COLO829 (cell line): ENCODE measurements at regions not wholly inside any gene's neighbourhood (a gene's known extent, or its start where the extent isn't known, plus 50 kb on each side); places are given as distances from the start of the nearest gene placed in this dataset.
"Not testable (repeated sequence)": the region's sequence is repeated elsewhere in the genome, so short reads cannot be mapped to it uniquely, and the experiment has no call there.

Experiments used
- DNase-seq: peaks from one replicate; pipeline ENCODE4 v3.0.0; 2012; ENCODE audit warnings: low spot score

- DNase-seq: not testable (repeated sequence)
Observed at GRCh38 chr4:9505341-9505740, 61.1 kb downstream of the DEFB131A start.

DNA sequence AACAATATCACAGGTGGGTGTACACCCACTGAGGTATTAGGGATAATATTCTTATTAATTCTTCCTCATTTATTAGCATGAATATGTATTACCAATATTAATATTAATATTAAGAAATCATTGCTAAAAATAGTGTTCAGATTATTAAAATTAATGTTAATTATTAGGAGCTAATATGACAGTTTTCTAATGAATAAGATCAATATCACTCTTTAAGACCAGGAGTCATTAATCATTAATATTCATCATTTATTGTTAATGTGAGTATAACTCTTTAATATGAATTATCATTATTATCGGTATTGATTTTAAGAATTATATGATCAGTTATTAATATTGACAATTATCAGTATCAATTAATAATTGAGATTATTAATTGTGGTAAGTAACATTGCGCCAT is 62.5 kb downstream of the DEFB131A start:
- not testable (repeated sequence) for DNase-seq

GRCh38 chr4:9512941-9513340 is 68.7 kb downstream of the DEFB131A start:
- not testable (repeated sequence) for DNase-seq

GRCh38 chr4:9519631-9520030 is 75.4 kb downstream of the DEFB131A start:
- DNase-seq: not testable (repeated sequence)

- DNase-seq: not testable (repeated sequence)
Observed at GRCh38 chr4:9522903-9523302, 78.7 kb downstream of the DEFB131A start.

DNA sequence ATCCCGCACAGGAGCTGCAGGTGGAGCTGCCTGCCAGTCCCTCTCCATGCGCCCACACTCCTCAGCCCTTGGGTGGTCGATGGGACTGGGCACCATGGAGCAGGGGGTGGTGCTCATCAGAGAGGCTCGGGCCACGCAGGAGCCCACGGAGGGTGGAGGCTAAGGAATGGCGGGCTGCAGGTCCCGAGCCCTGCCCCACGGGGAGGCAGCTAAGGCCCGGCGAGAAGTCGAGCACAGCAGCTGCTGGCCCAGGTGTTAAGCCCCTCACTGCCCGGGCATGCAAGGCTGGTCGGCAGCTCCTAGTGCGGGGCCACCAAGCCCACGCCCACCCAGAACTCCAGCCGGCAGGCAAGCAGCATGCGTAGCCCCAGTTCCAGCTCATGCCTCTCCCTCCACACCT is 80.2 kb downstream of the DEFB131A start:
- not testable (repeated sequence) for DNase-seq

DNA sequence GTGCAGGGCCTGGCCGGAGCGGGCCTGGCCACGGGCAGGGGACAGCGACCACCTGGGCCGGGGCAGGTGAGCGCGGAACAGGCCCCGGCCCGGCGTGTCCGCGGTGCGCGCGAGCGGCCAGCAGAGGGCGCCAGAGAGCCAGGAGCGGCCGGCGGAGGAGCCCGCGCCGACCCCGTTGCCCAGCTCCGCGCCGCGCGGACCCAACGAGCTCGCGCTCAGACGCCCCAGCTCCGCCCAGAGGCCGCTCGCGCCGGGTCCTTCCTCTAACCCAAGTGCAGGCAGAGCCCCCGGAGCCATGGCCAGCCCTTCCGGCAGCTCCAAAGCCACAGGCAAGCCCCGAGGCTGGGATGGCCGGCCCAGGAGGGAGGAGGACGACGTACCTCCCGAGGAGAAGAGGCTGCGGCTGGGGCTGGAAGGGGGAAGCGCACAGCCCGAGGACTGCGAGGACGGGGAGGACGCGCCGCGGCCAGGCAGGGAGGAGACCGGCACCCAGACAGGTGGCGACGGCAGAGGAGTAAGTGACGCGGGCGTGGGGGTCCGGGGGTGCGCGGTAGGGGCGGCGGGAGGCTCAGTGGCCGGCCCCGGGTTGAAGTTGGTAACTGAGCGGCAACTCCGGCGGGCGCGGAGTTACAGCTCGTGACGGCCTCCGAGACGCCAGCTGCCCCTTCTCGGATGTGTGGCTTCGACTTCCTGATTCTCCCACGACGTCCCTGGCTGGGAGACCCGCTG is 88.1 kb downstream of the DEFB131A start:
- peak; percentile 7 for DNase-seq

GRCh38 chr4:9532863-9533192 is 88.6 kb downstream of the DEFB131A start:
- DNase-seq: not testable (repeated sequence)

GRCh38 chr4:9537101-9537500 is 92.9 kb downstream of the DEFB131A start:
- not testable (repeated sequence) for DNase-seq

DNA sequence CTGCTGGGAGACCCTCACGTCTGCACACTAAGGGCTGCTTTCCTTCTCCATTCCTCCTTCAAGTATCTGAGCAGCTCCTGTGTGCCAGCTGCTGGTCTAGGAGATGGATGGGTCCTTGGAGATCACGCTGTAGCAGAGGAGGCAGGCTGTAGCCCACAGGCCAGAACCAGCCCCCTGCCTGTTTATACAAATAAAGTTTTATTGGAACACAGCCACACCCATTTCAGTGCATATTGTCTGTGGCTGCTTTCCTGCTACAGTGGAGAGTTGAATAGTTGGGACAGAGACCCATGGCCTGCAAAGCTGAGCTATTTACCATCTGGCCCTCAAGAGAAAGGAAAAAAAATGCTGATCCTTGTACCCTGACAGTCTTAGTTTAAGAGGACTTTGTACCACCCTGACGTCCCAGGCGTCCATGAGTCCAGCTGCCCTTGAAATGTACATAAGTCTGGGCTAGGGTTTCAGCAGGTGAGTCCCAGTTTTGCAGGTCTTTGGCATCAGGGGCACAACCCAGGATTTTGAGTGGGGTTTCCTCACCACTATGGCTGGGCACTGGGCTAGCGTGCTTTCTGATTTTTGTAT is 95.8 kb downstream of the DEFB131A start:
- not testable (repeated sequence) for DNase-seq

DNA sequence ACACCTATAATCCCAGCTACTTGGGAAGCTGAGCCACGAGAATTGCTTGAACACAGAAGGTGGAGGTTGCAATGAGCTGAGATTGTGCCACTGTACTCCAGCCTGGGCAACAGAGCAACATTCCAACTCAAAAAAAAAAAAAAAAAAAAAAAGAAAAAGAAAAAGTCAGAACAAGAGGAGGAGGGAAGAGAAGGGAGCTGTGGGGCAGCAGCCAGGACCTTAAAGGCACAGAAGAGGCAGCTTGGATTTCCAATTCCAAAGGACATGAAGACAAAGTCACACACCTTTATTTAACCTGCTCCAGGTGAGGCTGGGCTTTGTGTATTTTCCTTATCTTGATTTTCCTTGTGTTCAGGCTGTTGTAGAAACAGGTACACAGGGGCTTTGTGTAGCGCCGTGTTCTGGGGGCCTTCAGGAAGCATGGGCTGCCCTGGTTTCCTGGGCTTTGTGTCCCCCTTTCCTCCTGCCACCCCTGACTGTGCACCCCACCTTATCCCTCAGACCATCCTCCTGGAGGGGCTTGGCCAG is 97.2 kb downstream of the DEFB131A start:
- not testable (repeated sequence) for DNase-seq

DNA sequence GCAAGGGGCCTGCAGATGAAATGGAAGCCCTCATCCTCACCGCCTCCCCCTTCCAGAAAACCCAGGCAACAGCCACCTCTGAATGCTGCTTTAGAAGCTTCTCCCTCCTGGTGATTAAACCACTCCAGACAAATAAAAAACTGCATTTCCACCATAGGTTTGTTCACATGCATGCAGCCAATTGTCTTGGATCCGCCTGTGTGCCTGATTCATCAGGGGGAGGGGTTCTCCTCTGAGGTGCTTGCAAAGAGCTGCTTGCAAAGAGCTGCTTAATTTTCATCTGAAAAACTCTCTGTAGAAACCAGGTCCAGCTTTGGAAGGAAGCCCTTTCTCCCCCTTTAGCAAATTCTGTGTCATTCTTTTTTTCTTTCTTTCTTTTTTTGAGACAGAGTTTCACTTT is 100.6 kb downstream of the DEFB131A start:
- DNase-seq: not testable (repeated sequence)

DNA sequence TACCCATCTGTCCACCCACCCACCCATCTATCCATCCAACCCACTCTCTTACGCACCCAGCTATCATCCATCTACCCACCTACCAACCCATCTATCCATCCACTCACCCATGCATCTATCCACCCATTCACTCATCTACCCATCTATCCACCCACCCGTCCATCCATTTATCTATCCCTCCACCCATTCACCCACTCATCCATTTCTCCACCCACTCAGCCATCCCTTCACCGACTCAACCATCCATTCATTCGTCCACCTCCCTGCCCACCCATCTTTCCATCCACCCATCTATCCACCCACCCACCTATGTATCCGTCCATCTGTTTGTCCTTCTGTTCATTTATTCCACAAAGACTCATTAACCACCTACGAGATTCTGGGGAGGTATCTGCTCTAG is 103.3 kb downstream of the DEFB131A start:
- DNase-seq: not testable (repeated sequence)

DNA sequence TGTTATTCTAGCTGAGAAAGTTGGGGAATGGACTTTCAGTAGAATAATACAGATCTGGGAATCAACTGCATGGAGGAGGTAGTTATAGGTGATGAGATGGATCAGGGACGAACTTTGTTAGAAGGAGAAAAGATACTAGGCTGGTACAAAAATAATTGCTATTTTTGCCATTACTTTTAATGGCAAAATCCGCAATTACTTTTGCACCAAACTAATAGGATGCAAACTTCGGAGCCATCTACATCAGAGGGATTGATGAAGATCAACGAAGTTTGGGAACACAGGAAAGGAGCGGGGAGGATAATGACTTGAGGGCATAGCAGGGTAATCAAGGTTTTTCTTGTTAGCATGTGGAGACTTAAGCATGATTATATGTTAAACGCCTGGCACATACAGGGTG is 111.9 kb downstream of the DEFB131A start:
- not testable (repeated sequence) for DNase-seq

GRCh38 chr4:9577869-9578268 is 133.7 kb downstream of the DEFB131A start:
- not testable (repeated sequence) for DNase-seq

DNA sequence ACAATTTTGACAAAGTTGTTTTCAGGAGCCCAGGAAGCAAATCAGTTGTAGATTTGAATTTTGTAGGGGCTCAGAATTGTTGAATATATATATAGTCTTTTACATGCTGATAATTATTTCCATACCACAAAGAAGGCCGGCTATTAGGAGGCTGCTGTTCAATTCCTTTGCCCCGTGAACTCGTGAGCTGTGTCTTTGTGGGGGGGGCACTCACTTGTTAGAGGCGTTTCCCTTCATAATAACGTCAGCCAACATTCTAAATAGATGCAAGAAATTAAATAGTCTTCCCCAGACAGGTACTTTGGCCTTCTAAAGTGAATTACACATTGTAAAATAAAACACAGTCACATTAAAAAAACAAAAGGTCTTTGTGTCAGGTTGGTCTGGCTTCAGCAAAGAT is 138.7 kb downstream of the DEFB131A start:
- DNase-seq: not testable (repeated sequence)

- DNase-seq: no peak
Observed at GRCh38 chr4:9592010-9592409, 147.8 kb downstream of the DEFB131A start.

DNA sequence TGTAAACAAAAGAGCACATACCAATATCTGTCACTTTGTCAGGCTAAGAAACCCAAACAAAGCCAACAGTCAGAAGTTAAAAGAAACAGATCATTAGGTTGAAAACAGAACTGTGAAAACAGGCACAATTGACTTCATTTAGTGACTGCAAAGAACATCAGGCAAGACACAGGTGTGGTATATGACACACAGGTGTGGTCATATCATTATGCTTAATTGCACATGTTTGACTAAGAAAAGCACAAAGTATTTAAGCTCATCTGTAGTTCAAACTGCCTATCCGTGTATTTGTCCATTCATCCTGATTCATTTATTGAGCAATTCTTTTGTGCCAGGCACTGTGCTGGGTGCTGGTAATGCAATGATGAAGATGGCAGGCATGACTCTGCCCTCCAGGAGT is 150.7 kb downstream of the DEFB131A start:
- DNase-seq: no peak

- DNase-seq: not testable (repeated sequence)
Observed at GRCh38 chr4:9595531-9595930, 151.3 kb downstream of the DEFB131A start.

- DNase-seq: no peak
Observed at GRCh38 chr4:9599266-9599665, 155.1 kb downstream of the DEFB131A start.

GRCh38 chr4:9600246-9600645 is 156.0 kb downstream of the DEFB131A start:
- DNase-seq: no peak

GRCh38 chr4:9602389-9602914 is 158.2 kb downstream of the DEFB131A start:
- no peak for DNase-seq
